A204.1 (cell line): ENCODE measurements at regions not wholly inside any gene's neighbourhood (a gene's known extent, or its start where the extent isn't known, plus 50 kb on each side); places are given as distances from the start of the nearest gene placed in this dataset.
"Not testable (repeated sequence)": the region's sequence is repeated elsewhere in the genome, so short reads cannot be mapped to it uniquely, and the experiment has no call there.

Experiments used
- FAIRE-seq: peaks from 2 replicates; lab custom pipeline; 2012; peaks lifted over from hg19 to GRCh38; lab: Jason Lieb, UNC

- not testable (repeated sequence) for FAIRE-seq
Observed at GRCh38 chr2:158866082-158866481, 71.0 kb downstream of the DAPL1 start.

GRCh38 chr2:158867531-158868191 lies 72.5 kb downstream of the DAPL1 start:
- not testable (repeated sequence) for FAIRE-seq

GRCh38 chr2:158868386-158868785 lies 73.3 kb downstream of the DAPL1 start:
- FAIRE-seq, result not testable (repeated sequence)

GRCh38 chr2:158869122-158869521 lies 74.0 kb downstream of the DAPL1 start:
- FAIRE-seq, result not testable (repeated sequence)

GRCh38 chr2:158869609-158870008 lies 74.5 kb downstream of the DAPL1 start:
- FAIRE-seq, result not testable (repeated sequence)

- no peak for FAIRE-seq
Observed at GRCh38 chr2:158878003-158878402, 82.9 kb downstream of the DAPL1 start.

GRCh38 chr2:158879229-158879903 lies 84.2 kb downstream of the DAPL1 start:
- peak; percentile 88 for FAIRE-seq

GRCh38 chr2:158882297-158882696 lies 86.1 kb upstream of the TANC1 start:
- FAIRE-seq, result no peak

- not testable (repeated sequence) for FAIRE-seq
Observed at GRCh38 chr2:158884552-158884951, 83.9 kb upstream of the TANC1 start.

GRCh38 chr2:158885018-158885678 lies 83.3 kb upstream of the TANC1 start:
- not testable (repeated sequence) for FAIRE-seq

- FAIRE-seq, result not testable (repeated sequence)
Observed at GRCh38 chr2:158885679-158886050, 82.8 kb upstream of the TANC1 start.

- FAIRE-seq, result no peak
Observed at GRCh38 chr2:158889135-158889853, 79.1 kb upstream of the TANC1 start.

- no peak for FAIRE-seq
Observed at GRCh38 chr2:158890296-158890905, 78.0 kb upstream of the TANC1 start.

GRCh38 chr2:158893026-158893425 lies 75.4 kb upstream of the TANC1 start:
- no peak for FAIRE-seq

GRCh38 chr2:158893474-158893873 lies 75.0 kb upstream of the TANC1 start:
- no peak for FAIRE-seq

- FAIRE-seq, result no peak
Observed at GRCh38 chr2:158894078-158894477, 74.4 kb upstream of the TANC1 start.

- FAIRE-seq, result no peak
Observed at GRCh38 chr2:158894572-158894971, 73.9 kb upstream of the TANC1 start.

GRCh38 chr2:158900345-158900744 lies 68.1 kb upstream of the TANC1 start:
- no peak for FAIRE-seq

GRCh38 chr2:158902005-158902398 lies 66.4 kb upstream of the TANC1 start:
- FAIRE-seq, result no peak

- no peak for FAIRE-seq
Observed at GRCh38 chr2:158903711-158904405, 64.6 kb upstream of the TANC1 start.

GRCh38 chr2:158904627-158905177 lies 63.7 kb upstream of the TANC1 start:
- no peak for FAIRE-seq
